ENCODE measurements at regions not wholly inside any gene's neighbourhood (a gene's known extent, or its start where the extent isn't known, plus 50 kb on each side); places are given as distances from the start of the nearest gene placed in this dataset.
"Not testable (repeated sequence)": the region's sequence is repeated elsewhere in the genome, so short reads cannot be mapped to it uniquely, and the experiment has no call there.

GRCh38 chr3:8068135-8068534, 433.5 kb upstream of the LMCD1 start:
- in situ Hi-C loops (cut with MboI; ENCODE audit: low pct_unique_long_range_greater_than_20kb in 2 of 9, low sequenced_read_pairs in 9 of 9, unreplicated experiment in 9 of 9); H3K4me3 ChIP-seq; H3K27ac ChIP-seq; ATAC-seq (replicated peaks in 6 of 8): not testable (repeated sequence)
- WGBS, 10 experiments = 54 to 100% (median 89%) methylated on average over 1 to 3 of the region's 9 CpGs; no CpG with 5 or more reads in 7 of the 10 experiments
- H3K4me1 ChIP-seq (replicated peaks in 1 of 2) = peaks cover 9 to 11% of the 10 kb centered on the region in 2 donors

- Histone ChIP-seq H3K4me3 (no peak overlapping the region), H3K4me1 (replicated peaks in 1 of 2) (peaks cover 9 to 11% of the 10 kb centered on the region in 2 donors), H3K27ac (no peak overlapping the region)
- in situ Hi-C loops (cut with MboI; ENCODE audit: low pct_unique_long_range_greater_than_20kb in 2 of 9, low sequenced_read_pairs in 9 of 9, unreplicated experiment in 9 of 9) = no loop called here
- peak in 2 of 8 experiments; percentile 9 to 24 for ATAC-seq (replicated peaks in 6 of 8)
- WGBS, 10 experiments = 0 to 100% (median 60%) methylated on average over 1 of the region's 1 CpG; no CpG with 5 or more reads in 5 of the 10 experiments
These were observed 432.2 kb upstream of the LMCD1 start for GRCh38 chr3:8069471-8069870.

GRCh38 chr3:8070011-8070410, 431.6 kb upstream of the LMCD1 start:
- H3K27ac ChIP-seq = no peak overlapping the region
- peak in 3 of 8 experiments; percentile 80 to 88 (median 87) for ATAC-seq (replicated peaks in 6 of 8)
- H3K4me1 ChIP-seq (replicated peaks in 1 of 2) = peaks cover 9 to 11% of the 10 kb centered on the region in 2 donors
- in situ Hi-C loops (cut with MboI; ENCODE audit: low pct_unique_long_range_greater_than_20kb in 2 of 9, low sequenced_read_pairs in 9 of 9, unreplicated experiment in 9 of 9) = no loop called here
- no peak overlapping the region for H3K4me3 ChIP-seq

- not testable (repeated sequence) for H3K27ac ChIP-seq; H3K4me1 ChIP-seq (replicated peaks in 1 of 2); ATAC-seq (replicated peaks in 6 of 8); H3K4me3 ChIP-seq
- WGBS, 10 experiments = 55 to 100% (median 87%) methylated on average over 1 to 3 of the region's 3 CpGs
- in situ Hi-C loops (cut with MboI; ENCODE audit: low pct_unique_long_range_greater_than_20kb in 2 of 9, low sequenced_read_pairs in 9 of 9, unreplicated experiment in 9 of 9) = loop anchor here in 1 of 9 experiments (25.0 kb wide), 1 partner anchor 1287 kb away; no protein-coding TSS in a partner anchor
These were observed 426.9 kb upstream of the LMCD1 start for GRCh38 chr3:8074740-8075139.

GRCh38 chr3:8077126-8077525, 424.5 kb upstream of the LMCD1 start:
- 0 to 80% (median 52%) methylated on average over 1 of the region's 1 CpG; no CpG with 5 or more reads in 4 of the 10 experiments for WGBS, 10 experiments
- in situ Hi-C loops (cut with MboI; ENCODE audit: low pct_unique_long_range_greater_than_20kb in 2 of 9, low sequenced_read_pairs in 9 of 9, unreplicated experiment in 9 of 9) = loop anchor here in 1 of 9 experiments (25.0 kb wide), 1 partner anchor 1290 kb away; no protein-coding TSS in a partner anchor
- Histone ChIP-seq H3K4me1 (replicated peaks in 1 of 2) (no peaks in the 10 kb centered on the region), H3K4me3 (no peak overlapping the region), H3K27ac (no peak overlapping the region)
- no peak for ATAC-seq (replicated peaks in 6 of 8)

GRCh38 chr3:8080464-8080863, 421.2 kb upstream of the LMCD1 start:
- H3K4me1 ChIP-seq (replicated peaks in 1 of 2) = no peaks in the 10 kb centered on the region
- no peak overlapping the region for H3K27ac ChIP-seq
- ATAC-seq (replicated peaks in 6 of 8) = no peak
- in situ Hi-C loops (cut with MboI; ENCODE audit: low pct_unique_long_range_greater_than_20kb in 2 of 9, low sequenced_read_pairs in 9 of 9, unreplicated experiment in 9 of 9) = loop anchor here in 1 of 9 experiments (25.0 kb wide), 1 partner anchor 1293 kb away; no protein-coding TSS in a partner anchor
- H3K4me3 ChIP-seq = no peak overlapping the region

GRCh38 chr3:8085498-8085897, 416.1 kb upstream of the LMCD1 start:
- no peak for ATAC-seq (replicated peaks in 6 of 8)
- Histone ChIP-seq H3K4me1 (replicated peaks in 1 of 2) (no peaks in the 10 kb centered on the region), H3K4me3 (no peak overlapping the region), H3K27ac (no peak overlapping the region)
- WGBS, 10 experiments = 0 to 100% (median 52%) methylated on average over 1 to 2 of the region's 2 CpGs; no CpG with 5 or more reads in 2 of the 10 experiments
- in situ Hi-C loops (cut with MboI; ENCODE audit: low pct_unique_long_range_greater_than_20kb in 2 of 9, low sequenced_read_pairs in 9 of 9, unreplicated experiment in 9 of 9) = loop anchor here in 1 of 9 experiments (25.0 kb wide), 1 partner anchor 1298 kb away; no protein-coding TSS in a partner anchor

GRCh38 chr3:8087951-8088350, 413.7 kb upstream of the LMCD1 start:
- in situ Hi-C loops (cut with MboI; ENCODE audit: low pct_unique_long_range_greater_than_20kb in 2 of 9, low sequenced_read_pairs in 9 of 9, unreplicated experiment in 9 of 9) = loop anchor here in 1 of 9 experiments (25.0 kb wide), 1 partner anchor 1301 kb away; no protein-coding TSS in a partner anchor
- H3K27ac ChIP-seq = no peak overlapping the region
- ATAC-seq (replicated peaks in 6 of 8) = no peak
- H3K4me3 ChIP-seq = no peak overlapping the region
- 0 to 100% (median 84%) methylated on average over 1 to 3 of the region's 3 CpGs; no CpG with 5 or more reads in 1 of the 10 experiments for WGBS, 10 experiments
- H3K4me1 ChIP-seq (replicated peaks in 1 of 2) = no peaks in the 10 kb centered on the region

- ATAC-seq (replicated peaks in 6 of 8) = no peak
- in situ Hi-C loops (cut with MboI; ENCODE audit: low pct_unique_long_range_greater_than_20kb in 2 of 9, low sequenced_read_pairs in 9 of 9, unreplicated experiment in 9 of 9) = loop anchor here in 1 of 9 experiments (25.0 kb wide), 1 partner anchor 1307 kb away; no protein-coding TSS in a partner anchor
These were observed 407.2 kb upstream of the LMCD1 start for GRCh38 chr3:8094415-8094814.

GRCh38 chr3:8095724-8096123, 405.9 kb upstream of the LMCD1 start:
- 11 to 100% (median 52%) methylated on average over 1 to 5 of the region's 5 CpGs; no CpG with 5 or more reads in 2 of the 10 experiments for WGBS, 10 experiments
- Histone ChIP-seq H3K4me3 (no peak overlapping the region), H3K27ac (no peak overlapping the region), H3K4me1 (replicated peaks in 1 of 2) (no peaks in the 10 kb centered on the region)
- in situ Hi-C loops (cut with MboI; ENCODE audit: low pct_unique_long_range_greater_than_20kb in 2 of 9, low sequenced_read_pairs in 9 of 9, unreplicated experiment in 9 of 9) = loop anchor here in 1 of 9 experiments (25.0 kb wide), 1 partner anchor 1308 kb away; no protein-coding TSS in a partner anchor
- ATAC-seq (replicated peaks in 6 of 8) = peak in 2 of 8 experiments; percentile 45 to 75

More at GRCh38 chr3:8094415-8094814, 407.2 kb upstream of the LMCD1 start:
- 0 to 92% (median 71%) methylated on average over 1 to 2 of the region's 2 CpGs; no CpG with 5 or more reads in 1 of the 10 experiments for WGBS, 10 experiments
- H3K4me1 ChIP-seq (replicated peaks in 1 of 2) = no peaks in the 10 kb centered on the region
- H3K4me3 ChIP-seq = no peak overlapping the region
- no peak overlapping the region for H3K27ac ChIP-seq

- WGBS, 10 experiments = 51 to 93% (median 82%) methylated on average over 1 to 4 of the region's 4 CpGs; no CpG with 5 or more reads in 1 of the 10 experiments
- no peak for ATAC-seq (replicated peaks in 6 of 8)
These were observed 403.9 kb upstream of the LMCD1 start for GRCh38 chr3:8097690-8098089.

GRCh38 chr3:8103954-8104353, 397.7 kb upstream of the LMCD1 start:
- 0 to 94% (median 64%) methylated on average over 1 to 3 of the region's 3 CpGs; no CpG with 5 or more reads in 2 of the 10 experiments for WGBS, 10 experiments
- Histone ChIP-seq H3K27ac (no peak overlapping the region), H3K4me3 (no peak overlapping the region), H3K4me1 (replicated peaks in 1 of 2) (no peaks in the 10 kb centered on the region)
- in situ Hi-C loops (cut with MboI; ENCODE audit: low pct_unique_long_range_greater_than_20kb in 2 of 9, low sequenced_read_pairs in 9 of 9, unreplicated experiment in 9 of 9) = no loop called here
- ATAC-seq (replicated peaks in 6 of 8) = no peak

More at GRCh38 chr3:8097690-8098089, 403.9 kb upstream of the LMCD1 start:
- H3K4me1 ChIP-seq (replicated peaks in 1 of 2) = no peaks in the 10 kb centered on the region
- no peak overlapping the region for H3K4me3 ChIP-seq
- no peak overlapping the region for H3K27ac ChIP-seq
- in situ Hi-C loops (cut with MboI; ENCODE audit: low pct_unique_long_range_greater_than_20kb in 2 of 9, low sequenced_read_pairs in 9 of 9, unreplicated experiment in 9 of 9) = loop anchor here in 1 of 9 experiments (25.0 kb wide), 1 partner anchor 1310 kb away; no protein-coding TSS in a partner anchor

- H3K4me1 ChIP-seq (replicated peaks in 1 of 2) = peaks cover 4% of the 10 kb centered on the region in 2 donors
- no peak for ATAC-seq (replicated peaks in 6 of 8)
- in situ Hi-C loops (cut with MboI; ENCODE audit: low pct_unique_long_range_greater_than_20kb in 2 of 9, low sequenced_read_pairs in 9 of 9, unreplicated experiment in 9 of 9) = no loop called here
- no peak overlapping the region for H3K4me3 ChIP-seq
- WGBS, 10 experiments = 17 to 100% (median 67%) methylated on average over 1 to 2 of the region's 2 CpGs; no CpG with 5 or more reads in 3 of the 10 experiments
- H3K27ac ChIP-seq = no peak overlapping the region
These were observed 394.7 kb upstream of the LMCD1 start for GRCh38 chr3:8106921-8107320.

Measured in motor neuron (in vitro differentiated cells).